ENCODE measurements at regions not wholly inside any gene's neighbourhood (a gene's known extent, or its start where the extent isn't known, plus 50 kb on each side); places are given as distances from the start of the nearest gene placed in this dataset.

GRCh38 chr4:157888281-157888680, 284.5 kb downstream of the GASK1B start:
- TF ChIP-seq SPI1 (IDR thresholded peaks at IDR 0.05; ENCODE audit: low read depth, low read length) = no peak
- no peak for TF ChIP-seq POLR2AphosphoS5 (IDR thresholded peaks at IDR 0.05; ENCODE audit: low read depth, low read length)
- TF ChIP-seq POLR2A (IDR thresholded peaks at IDR 0.05; ENCODE audit: low read depth, low read length) = no peak
- no peak for TF ChIP-seq TAF1 (IDR thresholded peaks at IDR 0.05; ENCODE audit: low read depth, low read length)
